DOHH2 (cell line): ENCODE measurements at regions not wholly inside any gene's neighbourhood (a gene's known extent, or its start where the extent isn't known, plus 50 kb on each side); places are given as distances from the start of the nearest gene placed in this dataset.

ENCODE experiments used
- H3F3A ChIP-seq: fragments of 200-600 bp; sonication (generic), shearing (Covaris generic); 2 replicates; pipeline ENCODE4 v1.6.0; 2016; ENCODE audit warnings: antibody characterized with exemption, mild to moderate bottlenecking; ENCODE audit not compliant: control insufficient read depth, insufficient read depth
- H3K27ac ChIP-seq: fragments of 200-600 bp; sonication (generic); 2 replicates; pipeline ENCODE4 v1.5.1; 2014; ENCODE audit warnings: low read depth, mild to moderate bottlenecking, low read length, moderate library complexity
- H3K27me3 ChIP-seq: fragments of 200-600 bp; sonication (generic); 2 replicates; pipeline ENCODE4 v1.6.1; 2014; ENCODE audit warnings: mild to moderate bottlenecking, low read length, mixed read lengths; ENCODE audit not compliant: control insufficient read depth
- H3K36me3 ChIP-seq: fragments of 200-600 bp; sonication (generic); 2 replicates; pipeline ENCODE4 v1.6.1; 2014; ENCODE audit warnings: mild to moderate bottlenecking, low read length, moderate library complexity, mixed read lengths; ENCODE audit not compliant: control insufficient read depth
- H3K4me1 ChIP-seq: fragments of 200-600 bp; sonication (generic); 2 replicates; pipeline ENCODE4 v1.6.1; 2014; ENCODE audit warnings: mild to moderate bottlenecking, low read length, mixed read lengths; ENCODE audit not compliant: control insufficient read depth
- H3K4me2 ChIP-seq: fragments of 200-600 bp; sonication (generic); 2 replicates; pipeline ENCODE4 v1.6.0; 2014; ENCODE audit warnings: mild to moderate bottlenecking, low read length, moderate library complexity
- H3K4me3 ChIP-seq: fragments of 200-600 bp; sonication (generic); 2 replicates; pipeline ENCODE4 v1.5.1; 2014; ENCODE audit warnings: mild to moderate bottlenecking, low read length, mixed read lengths
- H3K79me2 ChIP-seq: fragments of 200-600 bp; sonication (generic); 2 replicates; pipeline ENCODE4 v1.6.1; 2014; ENCODE audit warnings: mild to moderate bottlenecking, low read length, mixed read lengths; ENCODE audit not compliant: control insufficient read depth
- H3K9me2 ChIP-seq: fragments of 200-600 bp; sonication (generic); replicated peaks from 2 replicates; pipeline ENCODE4 v1.6.1; 2014; ENCODE audit warnings: mild to moderate bottlenecking, low read length, mixed read lengths; ENCODE audit not compliant: control insufficient read depth
- H3K9me3 ChIP-seq: fragments of 200-600 bp; sonication (generic); 2 replicates; pipeline ENCODE4 v1.6.1; 2014; ENCODE audit warnings: antibody characterized with exemption, low read length, mixed read lengths; ENCODE audit not compliant: control insufficient read depth, insufficient read depth
- H4K20me1 ChIP-seq: fragments of 200-600 bp; sonication (generic); 2 replicates; pipeline ENCODE4 v1.6.0; 2014; ENCODE audit warnings: low read depth, mild to moderate bottlenecking, antibody characterized with exemption, low read length, moderate library complexity; ENCODE audit not compliant: control insufficient read depth, insufficient read depth
- EZH2phosphoT487 ChIP-seq: fragments of 200-600 bp; sonication (generic); IDR thresholded peaks from 2 replicates; pipeline ENCODE4 v1.6.1; 2017; ENCODE audit warnings: borderline replicate concordance, mild to moderate bottlenecking, antibody characterized with exemption, low read length, moderate library complexity, mixed read lengths
- TF ChIP-seq, protein P1 (sequence below): fragments of 200-600 bp; sonication (generic); IDR thresholded peaks from one replicate; pipeline ENCODE4 v1.5.1; 2014; ENCODE audit warnings: antibody characterized with exemption, mild to moderate bottlenecking, low read depth, low read length; ENCODE audit not compliant: poor library complexity, severe bottlenecking

DNA sequence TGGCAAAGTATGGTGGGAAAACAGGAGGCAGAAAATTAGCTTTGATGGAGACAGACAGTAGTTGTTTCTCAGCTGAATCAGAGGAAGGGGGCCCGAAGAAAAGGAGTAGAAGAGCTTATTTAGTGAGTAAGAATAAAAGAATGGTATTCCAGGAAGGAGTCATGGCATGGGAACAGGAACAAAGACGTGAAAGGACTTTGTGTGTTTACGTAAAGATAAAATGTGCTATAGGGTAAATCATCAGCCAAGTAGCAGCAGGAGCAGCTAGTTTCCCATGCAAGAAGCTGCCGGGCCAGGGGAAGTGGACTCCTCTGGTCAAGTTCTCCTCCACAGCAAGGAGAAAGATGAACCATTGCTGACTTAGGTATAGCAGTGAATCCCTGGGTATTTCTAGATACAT lies 454.5 kb downstream of the HINT1 start:
- no peaks in the 10 kb centered on the region for H3F3A ChIP-seq
- H3K27me3 ChIP-seq, result no peaks in the 10 kb centered on the region
- no peaks in the 10 kb centered on the region for H3K36me3 ChIP-seq
- no peak overlapping the region for H3K4me2 ChIP-seq
- no peaks in the 10 kb centered on the region for H3K9me2 ChIP-seq
- H4K20me1 ChIP-seq, result no peaks in the 10 kb centered on the region
- H3K4me1 ChIP-seq, result no peaks in the 10 kb centered on the region
- H3K4me3 ChIP-seq, result no peak overlapping the region
- no peak overlapping the region for H3K27ac ChIP-seq
- TF ChIP-seq EZH2phosphoT487, result no peak
- TF ChIP-seq, protein P1, sequence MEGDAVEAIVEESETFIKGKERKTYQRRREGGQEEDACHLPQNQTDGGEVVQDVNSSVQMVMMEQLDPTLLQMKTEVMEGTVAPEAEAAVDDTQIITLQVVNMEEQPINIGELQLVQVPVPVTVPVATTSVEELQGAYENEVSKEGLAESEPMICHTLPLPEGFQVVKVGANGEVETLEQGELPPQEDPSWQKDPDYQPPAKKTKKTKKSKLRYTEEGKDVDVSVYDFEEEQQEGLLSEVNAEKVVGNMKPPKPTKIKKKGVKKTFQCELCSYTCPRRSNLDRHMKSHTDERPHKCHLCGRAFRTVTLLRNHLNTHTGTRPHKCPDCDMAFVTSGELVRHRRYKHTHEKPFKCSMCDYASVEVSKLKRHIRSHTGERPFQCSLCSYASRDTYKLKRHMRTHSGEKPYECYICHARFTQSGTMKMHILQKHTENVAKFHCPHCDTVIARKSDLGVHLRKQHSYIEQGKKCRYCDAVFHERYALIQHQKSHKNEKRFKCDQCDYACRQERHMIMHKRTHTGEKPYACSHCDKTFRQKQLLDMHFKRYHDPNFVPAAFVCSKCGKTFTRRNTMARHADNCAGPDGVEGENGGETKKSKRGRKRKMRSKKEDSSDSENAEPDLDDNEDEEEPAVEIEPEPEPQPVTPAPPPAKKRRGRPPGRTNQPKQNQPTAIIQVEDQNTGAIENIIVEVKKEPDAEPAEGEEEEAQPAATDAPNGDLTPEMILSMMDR, result no peak
- H3K79me2 ChIP-seq, result no peaks in the 10 kb centered on the region
- no peaks in the 10 kb centered on the region for H3K9me3 ChIP-seq

DNA sequence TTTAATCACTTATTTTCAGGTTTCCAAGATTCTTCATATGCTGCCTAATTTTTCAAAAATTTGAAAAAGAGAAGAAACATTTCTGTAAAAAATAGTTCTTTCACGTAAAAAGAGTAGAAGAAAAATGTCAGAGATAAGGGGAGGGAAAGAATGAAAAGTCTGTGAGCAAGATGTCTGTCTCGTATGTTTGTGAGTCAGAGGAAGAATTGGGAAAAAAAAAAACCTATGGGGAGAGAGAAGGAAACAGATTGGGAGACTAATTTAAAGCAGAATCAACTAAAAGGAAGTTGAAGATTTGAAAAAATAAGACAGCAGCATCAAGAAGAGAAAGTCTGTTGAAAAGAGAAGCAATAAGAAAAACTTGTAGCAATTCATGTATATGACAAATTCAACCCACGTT lies 456.3 kb downstream of the HINT1 start:
- no peaks in the 10 kb centered on the region for H3K9me3 ChIP-seq
- H3K4me2 ChIP-seq, result no peak overlapping the region
- H3K4me1 ChIP-seq, result no peaks in the 10 kb centered on the region
- H4K20me1 ChIP-seq, result no peaks in the 10 kb centered on the region
- no peaks in the 10 kb centered on the region for H3K79me2 ChIP-seq
- H3K4me3 ChIP-seq, result no peak overlapping the region
- no peak overlapping the region for H3K27ac ChIP-seq
- H3F3A ChIP-seq, result no peaks in the 10 kb centered on the region
- H3K36me3 ChIP-seq, result no peaks in the 10 kb centered on the region
- no peak for TF ChIP-seq EZH2phosphoT487
- TF ChIP-seq, protein P1, result no peak
- H3K9me2 ChIP-seq, result no peaks in the 10 kb centered on the region
- H3K27me3 ChIP-seq, result no peaks in the 10 kb centered on the region

DNA sequence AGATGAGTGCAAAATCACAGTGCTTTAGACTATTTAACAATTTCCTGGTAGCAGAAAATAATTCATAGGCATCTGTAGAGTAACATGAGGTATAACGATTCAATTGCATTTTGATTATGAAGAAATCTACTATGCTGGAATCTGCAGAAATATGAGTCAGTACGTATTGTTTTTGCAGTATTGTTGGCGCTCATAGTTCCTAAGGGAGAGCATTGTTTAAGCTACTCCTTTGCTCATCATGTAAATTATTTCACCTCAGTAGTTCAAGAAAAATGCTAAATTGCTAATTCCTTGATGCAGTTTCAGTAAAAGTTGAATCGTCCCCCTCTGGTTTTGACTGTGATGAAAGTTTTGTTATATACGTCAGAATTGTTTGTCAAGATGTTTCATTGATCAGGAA lies 458.4 kb downstream of the HINT1 start:
- no peaks in the 10 kb centered on the region for H3K9me2 ChIP-seq
- H3K27ac ChIP-seq, result no peak overlapping the region
- H3K79me2 ChIP-seq, result no peaks in the 10 kb centered on the region
- H3K27me3 ChIP-seq, result no peaks in the 10 kb centered on the region
- H3K4me2 ChIP-seq, result no peak overlapping the region
- H3K36me3 ChIP-seq, result no peaks in the 10 kb centered on the region
- TF ChIP-seq, protein P1, result no peak
- TF ChIP-seq EZH2phosphoT487, result no peak
- H4K20me1 ChIP-seq, result no peaks in the 10 kb centered on the region
- no peaks in the 10 kb centered on the region for H3K4me1 ChIP-seq
- H3K9me3 ChIP-seq, result no peaks in the 10 kb centered on the region
- no peak overlapping the region for H3K4me3 ChIP-seq
- no peaks in the 10 kb centered on the region for H3F3A ChIP-seq

DNA sequence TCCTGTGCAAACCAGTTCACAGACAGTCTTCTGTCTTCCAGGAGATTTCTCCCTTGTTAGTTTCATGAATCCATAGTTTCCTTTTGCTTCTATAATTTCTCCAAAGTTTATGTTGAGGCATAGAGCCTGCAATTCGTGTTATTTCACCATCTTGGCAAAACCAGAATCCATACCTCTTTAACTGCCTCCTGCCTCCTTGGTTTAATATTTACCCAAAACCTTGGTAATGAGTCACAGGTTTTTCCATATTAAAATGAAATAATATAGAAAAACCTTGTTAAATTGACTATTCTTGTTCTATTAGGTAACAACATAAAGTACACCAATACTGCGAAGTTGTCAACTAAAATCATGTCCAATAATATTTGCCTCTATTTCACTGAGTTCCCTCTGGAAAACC lies 459.7 kb downstream of the HINT1 start:
- no peak for TF ChIP-seq EZH2phosphoT487
- TF ChIP-seq, protein P1, result no peak
- no peak overlapping the region for H3K4me2 ChIP-seq

More for the DNA sequence above, 459.7 kb downstream of the HINT1 start:
- Histone ChIP-seq H3K9me2 (no peaks in the 10 kb centered on the region), H3K4me1 (no peaks in the 10 kb centered on the region), H3F3A (no peaks in the 10 kb centered on the region), H4K20me1 (no peaks in the 10 kb centered on the region), H3K27ac (no peak overlapping the region), H3K79me2 (no peaks in the 10 kb centered on the region), H3K9me3 (no peaks in the 10 kb centered on the region), H3K27me3 (no peaks in the 10 kb centered on the region), H3K4me3 (no peak overlapping the region), H3K36me3 (no peaks in the 10 kb centered on the region)
